Mesenchymal stem cell (in vitro differentiated cells and primary cell): ENCODE measurements at regions not wholly inside any gene's neighbourhood (a gene's known extent, or its start where the extent isn't known, plus 50 kb on each side); places are given as distances from the start of the nearest gene placed in this dataset.

Source experiments
- DNase-seq: peaks from one replicate; pipeline ENCODE4 v3.0.0-alpha.2; 2013
- H2AFZ ChIP-seq: one replicate; pipeline ENCODE4 v1.6.1; 2013; ENCODE audit warnings: low read depth, mild to moderate bottlenecking, control low read depth, inconsistent platforms, low read length, moderate library complexity
- H2AK5ac ChIP-seq: 2 replicates; pipeline ENCODE4 v1.6.1; 2013; ENCODE audit warnings: low read length, moderate library complexity, mild to moderate bottlenecking, inconsistent platforms; ENCODE audit not compliant: severe bottlenecking
- H2BK120ac ChIP-seq: one replicate; pipeline ENCODE4 v1.6.1; 2013; ENCODE audit warnings: low read depth, mild to moderate bottlenecking, inconsistent platforms, low read length, moderate library complexity
- H2BK12ac ChIP-seq, 2 experiments: one replicate each; pipeline ENCODE4 v1.6.1; 2013; ENCODE audit warnings: inconsistent platforms in 2 of 2, low read length in 2 of 2, mild to moderate bottlenecking in 2 of 2, moderate library complexity in 2 of 2, control low read depth in 1 of 2
- H2BK15ac ChIP-seq: one replicate; pipeline ENCODE4 v1.6.1; 2013; ENCODE audit warnings: mild to moderate bottlenecking, low read depth, inconsistent platforms; ENCODE audit not compliant: poor library complexity, severe bottlenecking
- H2BK5ac ChIP-seq: 2 replicates; pipeline ENCODE4 v1.6.1; 2013; ENCODE audit warnings: low read depth, mild to moderate bottlenecking, low read length, control low read depth, inconsistent platforms; ENCODE audit not compliant: poor library complexity, severe bottlenecking
- H3K14ac ChIP-seq, 2 experiments: one replicate each; pipeline ENCODE4 v1.6.1; 2013; ENCODE audit warnings: inconsistent platforms in 2 of 2, low read length in 2 of 2, control low read depth in 1 of 2, mild to moderate bottlenecking in 1 of 2, moderate library complexity in 1 of 2
- H3K18ac ChIP-seq, 2 experiments: one replicate each; pipeline ENCODE4 v1.6.1; 2013; ENCODE audit warnings: inconsistent platforms in 2 of 2, low read length in 2 of 2, control low read depth in 1 of 2, low read depth in 1 of 2, mild to moderate bottlenecking in 1 of 2
- H3K23ac ChIP-seq, 2 experiments: one replicate each; pipeline ENCODE4 v1.6.1; 2013; ENCODE audit warnings: inconsistent platforms in 2 of 2, low read length in 2 of 2, mild to moderate bottlenecking in 2 of 2, moderate library complexity in 2 of 2, control low read depth in 1 of 2
- H3K27ac ChIP-seq: 2 replicates; pipeline ENCODE4 v1.5.1; 2013; ENCODE audit warnings: mild to moderate bottlenecking, moderate library complexity, low read length, control low read depth, inconsistent platforms; ENCODE audit not compliant: poor library complexity, severe bottlenecking
- H3K27me3 ChIP-seq, 2 experiments: 2 replicates each; pipeline versions ENCODE4 v1.6.1 to v1.7.0; 2013; ENCODE audit warnings: low read length in 2 of 2, mild to moderate bottlenecking in 2 of 2, moderate library complexity in 2 of 2, control low read depth in 1 of 2, inconsistent platforms in 1 of 2; ENCODE audit not compliant: control insufficient read depth in 1 of 2, insufficient read depth in 1 of 2
- H3K36me3 ChIP-seq, 2 experiments: 2 replicates each; pipeline versions ENCODE4 v1.6.1 to v1.7.0; 2013; ENCODE audit warnings: low read length in 2 of 2, control low read depth in 1 of 2, inconsistent platforms in 1 of 2, low read depth in 1 of 2, mild to moderate bottlenecking in 1 of 2; ENCODE audit not compliant: insufficient read depth in 2 of 2, control insufficient read depth in 1 of 2
- H3K4ac ChIP-seq, 2 experiments: one replicate each; pipeline ENCODE4 v1.6.1; 2013; ENCODE audit warnings: inconsistent platforms in 2 of 2, low read length in 2 of 2, mild to moderate bottlenecking in 2 of 2, moderate library complexity in 2 of 2, control low read depth in 1 of 2, low read depth in 1 of 2
- H3K4me1 ChIP-seq: 2 replicates; pipeline ENCODE4 v1.6.1; 2013; ENCODE audit warnings: low read depth, low read length, control low read depth; ENCODE audit not compliant: control insufficient read depth, insufficient read depth
- H3K4me2 ChIP-seq: 2 replicates; pipeline ENCODE4 v1.6.1; 2013; ENCODE audit warnings: low read length, mild to moderate bottlenecking, inconsistent platforms; ENCODE audit not compliant: poor library complexity, severe bottlenecking
- H3K4me3 ChIP-seq, 2 experiments: 2 replicates each; pipeline versions ENCODE4 v1.5.1 to v1.7.0; 2013; ENCODE audit warnings: low read length in 2 of 2, mild to moderate bottlenecking in 2 of 2, control low read depth in 1 of 2, low read depth in 1 of 2; ENCODE audit not compliant: insufficient read depth in 1 of 2
- H3K79me1 ChIP-seq: replicated peaks from 2 replicates; pipeline ENCODE4 v1.6.1; 2013; ENCODE audit warnings: mild to moderate bottlenecking, control low read depth, low read length, inconsistent platforms; ENCODE audit not compliant: poor library complexity, severe bottlenecking
- H3K9ac ChIP-seq: 2 replicates; pipeline ENCODE4 v1.7.0; 2013; ENCODE audit warnings: mild to moderate bottlenecking, low read length, moderate library complexity
- H3K9me3 ChIP-seq: 2 replicates; pipeline ENCODE4 v1.7.0; 2013; ENCODE audit warnings: mild to moderate bottlenecking, low read length; ENCODE audit not compliant: control insufficient read depth
- H4K8ac ChIP-seq: one replicate; pipeline ENCODE4 v1.6.1; 2013; ENCODE audit warnings: inconsistent platforms, mild to moderate bottlenecking, low read length, moderate library complexity
- H4K91ac ChIP-seq: one replicate; pipeline ENCODE4 v1.6.1; 2013; ENCODE audit warnings: mild to moderate bottlenecking, low read length, inconsistent platforms
- WGBS: methylation state at CpG from one replicate; pipeline ENCODE4 v1.1.7; 2013; ENCODE audit warnings: mixed read lengths; 5-methylcytosine and 5-hydroxymethylcytosine counted together

GRCh38 chr2:164044622-164045021 lies 308.8 kb upstream of the FIGN start:
- Histone ChIP-seq H4K91ac (no peak overlapping the region), H3K36me3 (no peaks in the 10 kb centered on the region), H3K4ac (no peak overlapping the region), H3K23ac (no peak overlapping the region), H3K4me3 (no peak overlapping the region), H2AK5ac (no peak overlapping the region), H2BK12ac (no peak overlapping the region), H4K8ac (no peak overlapping the region), H3K79me1 (no peaks in the 10 kb centered on the region), H3K27me3 (no peaks in the 10 kb centered on the region), H3K18ac (no peak overlapping the region), H3K14ac (no peak overlapping the region), H2AFZ (no peak overlapping the region), H3K4me2 (no peak overlapping the region), H2BK15ac (no peak overlapping the region), H2BK5ac (no peak overlapping the region), H3K9ac (no peak overlapping the region), H3K4me1 (no peaks in the 10 kb centered on the region), H2BK120ac (no peak overlapping the region), H3K27ac (no peak overlapping the region), H3K9me3 (no peaks in the 10 kb centered on the region)
- WGBS: 100% methylated on average over 2 of the region's 2 CpGs
- no peak for DNase-seq

GRCh38 chr2:164039270-164039669 lies 303.5 kb upstream of the FIGN start:
- Histone ChIP-seq H2BK120ac (no peak overlapping the region), H3K4me2 (no peak overlapping the region), H3K79me1 (no peaks in the 10 kb centered on the region), H4K8ac (no peak overlapping the region), H3K27me3 (no peaks in the 10 kb centered on the region), H2AFZ (no peak overlapping the region), H3K4ac (no peak overlapping the region), H3K27ac (no peak overlapping the region), H2BK12ac (no peak overlapping the region), H2BK5ac (no peak overlapping the region), H3K36me3 (no peaks in the 10 kb centered on the region), H3K23ac (no peak overlapping the region), H3K9ac (no peak overlapping the region), H3K9me3 (no peaks in the 10 kb centered on the region), H2BK15ac (no peak overlapping the region), H3K4me1 (no peaks in the 10 kb centered on the region), H3K14ac (no peak overlapping the region), H4K91ac (no peak overlapping the region), H3K4me3 (no peak overlapping the region), H2AK5ac (no peak overlapping the region), H3K18ac (no peak overlapping the region)
- no peak for DNase-seq

- no peak overlapping the region for H3K27ac ChIP-seq
- H3K23ac ChIP-seq: peak overlapping the region in 1 of 2 experiments; percentile 26
- no peak overlapping the region for H3K14ac ChIP-seq
- DNase-seq: no peak
- no peaks in the 10 kb centered on the region for H3K9me3 ChIP-seq
- no peak overlapping the region for H2BK120ac ChIP-seq
- H3K18ac ChIP-seq: no peak overlapping the region
- H4K91ac ChIP-seq: no peak overlapping the region
- H3K4me2 ChIP-seq: no peak overlapping the region
- H2AK5ac ChIP-seq: no peak overlapping the region
- H3K79me1 ChIP-seq: no peaks in the 10 kb centered on the region
- no peaks in the 10 kb centered on the region for H3K27me3 ChIP-seq
- no peak overlapping the region for H3K9ac ChIP-seq
- no peak overlapping the region for H2BK12ac ChIP-seq
- H2BK5ac ChIP-seq: no peak overlapping the region
- H4K8ac ChIP-seq: no peak overlapping the region
- H2BK15ac ChIP-seq: no peak overlapping the region
- no peak overlapping the region for H3K4me3 ChIP-seq
- no peak overlapping the region for H3K4ac ChIP-seq
- H2AFZ ChIP-seq: no peak overlapping the region
- no peaks in the 10 kb centered on the region for H3K36me3 ChIP-seq
- H3K4me1 ChIP-seq: peaks cover 2% of the 10 kb centered on the region
Observed at GRCh38 chr2:164032995-164033394, 297.2 kb upstream of the FIGN start.

GRCh38 chr2:164030623-164031022 lies 294.8 kb upstream of the FIGN start:
- Histone ChIP-seq H2BK120ac (no peak overlapping the region), H3K18ac (no peak overlapping the region), H3K79me1 (no peaks in the 10 kb centered on the region), H2BK12ac (no peak overlapping the region), H3K4ac (no peak overlapping the region), H2AK5ac (peak overlapping the region; percentile 78), H4K91ac (no peak overlapping the region), H3K4me2 (no peak overlapping the region), H3K27ac (no peak overlapping the region), H2AFZ (no peak overlapping the region), H3K4me1 (peaks cover 2% of the 10 kb centered on the region), H3K27me3 (no peaks in the 10 kb centered on the region), H2BK5ac (no peak overlapping the region), H3K23ac (no peak overlapping the region), H3K9me3 (no peaks in the 10 kb centered on the region), H3K14ac (no peak overlapping the region), H4K8ac (no peak overlapping the region), H2BK15ac (no peak overlapping the region), H3K4me3 (no peak overlapping the region), H3K9ac (no peak overlapping the region), H3K36me3 (no peaks in the 10 kb centered on the region)
- no peak for DNase-seq
- 91% methylated on average over 2 of the region's 2 CpGs for WGBS
